Kidney (tissue), 13 donors: ENCODE measurements at regions not wholly inside any gene's neighbourhood (a gene's known extent, or its start where the extent isn't known, plus 50 kb on each side); places are given as distances from the start of the nearest gene placed in this dataset.
A peak's percentile ranks its signal among the peaks of the same experiment; 100 is the strongest.

Experiments
- DNase-seq, 5 donors: peaks; one replicate each; pipeline ENCODE4 v3.0.0-alpha.2; 2013 to 2020
- FAIRE-seq: peaks from 2 replicates; lab custom pipeline; 2012; peaks lifted over from hg19 to GRCh38; lab: Jason Lieb, UNC
- H3K27ac ChIP-seq, 2 donors: one replicate each; pipeline ENCODE4 v1.7.0; 2013; ENCODE audit warnings: low read depth in 2 of 2, low read length in 2 of 2, inconsistent platforms in 1 of 2
- H3K27me3 ChIP-seq: one replicate; pipeline ENCODE4 v1.7.1; 2013; ENCODE audit warnings: low read length, inconsistent platforms; ENCODE audit not compliant: control insufficient read depth, insufficient read depth
- H3K36me3 ChIP-seq, 3 donors: one replicate each; pipeline versions ENCODE4 v1.7.0 to v1.7.1; 2013; ENCODE audit warnings: low read length in 3 of 3, control low read depth in 1 of 3, inconsistent platforms in 1 of 3; ENCODE audit not compliant: insufficient read depth in 3 of 3, control insufficient read depth in 2 of 3
- H3K4me1 ChIP-seq, 3 donors: one replicate each; pipeline versions ENCODE4 v1.7.0 to v1.7.1; 2013; ENCODE audit warnings: low read length in 3 of 3, inconsistent platforms in 1 of 3, low read depth in 1 of 3; ENCODE audit not compliant: control insufficient read depth in 2 of 3, insufficient read depth in 2 of 3
- H3K4me3 ChIP-seq, 3 donors: one replicate each; pipeline versions ENCODE4 v1.7.0 to v1.8.1; 2013; ENCODE audit warnings: low read length in 3 of 3, control low read depth in 1 of 3, inconsistent platforms in 1 of 3
- H3K9ac ChIP-seq, 3 donors: one replicate each; pipeline versions ENCODE4 v1.7.0 to v1.7.1; 2013; ENCODE audit warnings: low read length in 3 of 3, control low read depth in 1 of 3, inconsistent platforms in 1 of 3
- H3K9me3 ChIP-seq, 3 donors: one replicate each; pipeline versions ENCODE4 v1.7.0 to v1.7.1; 2013; ENCODE audit warnings: low read length in 3 of 3, control low read depth in 1 of 3, inconsistent platforms in 1 of 3; ENCODE audit not compliant: control insufficient read depth in 2 of 3, insufficient read depth in 1 of 3
- CTCF ChIP-seq: IDR thresholded peaks from 3 replicates; pipeline ENCODE4 v1.5.1; 2012; ENCODE audit warnings: mild to moderate bottlenecking, moderate library complexity, borderline replicate concordance; ENCODE audit not compliant: insufficient read depth; ENCODE audit errors: extremely low read depth
- intact Hi-C: fragments of 100-400 bp; cut with DNase I; formaldehyde crosslinking; loops from one replicate; pipeline ENCODE4 v1.11.1; 2022
- donor health status: control.
- donor health status: control.
- donor health status: control.
- donor health status: control.
- donor health status: control.
- donor health status: DM: yes; HTN: yes; CAD: no.
- donor health status: Normal renal cell carcinoma (clear cell type).

DNA sequence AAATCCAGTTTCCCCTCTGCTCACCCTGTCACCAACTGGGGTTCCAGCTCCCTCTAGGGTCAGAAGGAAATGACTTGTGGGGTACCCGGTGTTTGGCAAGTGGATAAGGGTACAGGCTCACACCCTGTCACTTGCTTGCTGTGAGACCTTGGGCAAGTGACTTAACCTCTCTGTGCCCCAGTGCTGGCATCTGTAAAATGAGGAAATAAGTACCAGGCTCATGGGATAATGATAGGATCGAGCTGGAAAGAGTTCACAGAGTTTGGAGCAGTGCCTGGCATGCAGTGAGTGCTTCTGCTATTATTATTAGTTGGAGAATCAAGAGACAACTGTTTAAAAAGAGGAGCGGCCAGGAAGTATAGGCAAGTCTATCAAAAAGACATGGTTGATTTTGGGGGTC is 53.7 kb upstream of the DLX4 start:
- Histone ChIP-seq H3K27me3 (peaks cover 5% of the 10 kb centered on the region), H3K4me1 (peaks cover 0 to 2% (median 0%) of the 10 kb centered on the region in 3 donors), H3K4me3 (no peak overlapping the region), H3K9me3 (no peaks in the 10 kb centered on the region), H3K36me3 (no peaks in the 10 kb centered on the region), H3K9ac (no peak overlapping the region), H3K27ac (no peak overlapping the region)
- no peak for TF ChIP-seq CTCF
- intact Hi-C loops, result no loop called here
- FAIRE-seq (no peak), DNase-seq (no peak)

GRCh38 chr17:49915670-49916069 is 53.3 kb upstream of the DLX4 start:
- intact Hi-C loops, result no loop called here
- TF ChIP-seq CTCF, result no peak
- H3K9ac ChIP-seq, result no peak overlapping the region
- peak in 4 of 5 donors; percentile 71 to 81 (median 79) for DNase-seq
- no peaks in the 10 kb centered on the region for H3K36me3 ChIP-seq
- peaks cover 3% of the 10 kb centered on the region for H3K27me3 ChIP-seq
- no peak overlapping the region for H3K4me3 ChIP-seq
- FAIRE-seq, result no peak
- no peak overlapping the region for H3K27ac ChIP-seq
- no peaks in the 10 kb centered on the region for H3K9me3 ChIP-seq
- H3K4me1 ChIP-seq, result no peaks in the 10 kb centered on the region

DNA sequence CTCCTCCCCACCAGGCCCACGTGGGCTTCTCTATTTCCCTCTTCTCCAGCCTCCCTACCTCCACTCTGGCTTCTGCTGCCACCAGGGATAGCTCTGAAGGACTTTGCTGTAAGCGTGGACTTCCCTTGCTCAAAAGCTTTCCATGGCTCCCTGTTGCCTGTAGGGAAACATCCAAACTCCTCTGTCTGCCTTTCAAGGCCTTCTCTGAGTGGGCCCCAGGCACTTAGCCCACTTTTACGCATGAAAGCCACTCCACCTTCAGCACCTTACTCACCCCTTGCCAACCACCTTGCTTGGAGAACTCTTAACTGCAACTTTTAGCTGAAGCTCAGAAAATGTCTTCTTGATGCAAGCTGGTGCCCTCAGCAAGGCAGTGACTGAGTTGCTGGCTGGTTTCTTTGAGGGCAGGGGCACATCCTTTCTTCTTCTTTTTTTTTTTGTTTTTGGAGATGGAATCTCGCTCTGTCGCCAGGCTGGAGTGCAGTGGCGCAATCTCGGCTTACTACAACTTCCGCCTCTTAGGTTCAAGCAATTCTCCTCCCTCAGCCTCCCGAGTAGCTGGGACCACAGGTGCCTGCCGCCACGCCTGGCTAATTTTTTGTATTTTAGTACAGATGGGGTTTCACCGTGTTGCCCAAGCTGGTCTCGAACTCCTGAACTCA is 52.0 kb upstream of the DLX4 start:
- FAIRE-seq, result no peak

More for the DNA sequence above, 52.0 kb upstream of the DLX4 start:
- Histone ChIP-seq H3K27ac (no peak overlapping the region), H3K9me3 (no peaks in the 10 kb centered on the region), H3K4me1 (no peaks in the 10 kb centered on the region), H3K4me3 (no peak overlapping the region), H3K27me3 (no peaks in the 10 kb centered on the region), H3K9ac (no peak overlapping the region), H3K36me3 (no peaks in the 10 kb centered on the region)
- no peak for DNase-seq
- TF ChIP-seq CTCF, result no peak
- intact Hi-C loops, result no loop called here
